HepG2 (cell line): ENCODE measurements at regions not wholly inside any gene's neighbourhood (a gene's known extent, or its start where the extent isn't known, plus 50 kb on each side); places are given as distances from the start of the nearest gene placed in this dataset.

ENCODE experiments used
- ATAC-seq: fragments of 200-7000 bp; cut with Tn5 transposase; 3 replicates; pipeline ENCODE4 v1.9.1; 2020; ENCODE audit warnings: mild to moderate bottlenecking, moderate library complexity
- BruUV-seq: library from RNA; stranded (reverse); fragments of 400-500 nt; replicated peaks from 2 replicates; lab custom pipeline; 2021; lab: Mats Ljungman, UMichigan
- CTCF ChIA-PET: fragments of 300-600 bp; formaldehyde crosslinking; extraction: SDS; loops from one replicate; lab custom pipeline; 2021; ENCODE audit warnings: low total read pairs, inconsistent platforms, low intra/inter-chr PET ratio; lab: Yijun Ruan, JAX
- POLR2A ChIA-PET: fragments of 350-600 bp; sonication (Branson Sonifier 250); formaldehyde crosslinking; loops from one replicate; lab custom pipeline; 2020; ENCODE audit warnings: antibody characterized with exemption, inconsistent platforms; lab: Yijun Ruan, JAX
- DNase-seq: peaks from one replicate; pipeline ENCODE4 v3.0.0-alpha.2; 2015; ENCODE audit warnings: low spot score
- FAIRE-seq: peaks from 3 replicates; lab custom pipeline; 2011; peaks lifted over from hg19 to GRCh38; lab: Jason Lieb, UNC
- H2AFZ ChIP-seq: one replicate; pipeline ENCODE4 v1.6.1; 2011; ENCODE audit warnings: low read length, inconsistent platforms
- H3K27ac ChIP-seq: fragments of 300-600 bp; 3 replicates; pipeline ENCODE4 v1.8.0; 2011; ENCODE audit warnings: mixed run types, mild to moderate bottlenecking, mixed read lengths, low read length, inconsistent platforms; ENCODE audit not compliant: insufficient read depth; ENCODE audit errors: extremely low read length
- H3K27me3 ChIP-seq, 2 experiments: fragments of 200-600 bp in 1 of 2; 2 replicates in 1 of 2; 3 replicates in 1 of 2; pipeline versions ENCODE4 v1.6.0 to v1.8.0; 2011; ENCODE audit warnings: low read length in 2 of 2, mild to moderate bottlenecking in 2 of 2, moderate library complexity in 2 of 2, inconsistent platforms in 1 of 2; ENCODE audit not compliant: insufficient read depth in 2 of 2, control insufficient read depth in 1 of 2
- H3K36me3 ChIP-seq, 2 experiments: fragments of 200-600 bp in 1 of 2; replicated peaks in 1 of 2; 2 replicates in 1 of 2; 3 replicates in 1 of 2; pipeline versions ENCODE4 v1.5.1 to v1.8.0; 2011; ENCODE audit warnings: low read length in 2 of 2, inconsistent platforms in 1 of 2; ENCODE audit not compliant: insufficient read depth in 2 of 2, control insufficient read depth in 1 of 2
- H3K4me1 ChIP-seq: 2 replicates; pipeline ENCODE4 v1.5.1; 2012; ENCODE audit warnings: low read length, inconsistent platforms; ENCODE audit not compliant: insufficient read depth
- H3K4me2 ChIP-seq: 2 replicates; pipeline ENCODE4 v1.6.0; 2011; ENCODE audit warnings: low read depth, low read length, inconsistent platforms
- H3K4me3 ChIP-seq, 3 experiments: fragments of 200-600 bp in 1 of 3; sonication (generic), shearing (Covaris generic) in 1 of 3; replicated peaks in 1 of 3; 2 replicates each; pipeline ENCODE4 v1.5.1; 2011 to 2016; ENCODE audit warnings: low read length in 3 of 3, inconsistent platforms in 2 of 3, low read depth in 2 of 3, mild to moderate bottlenecking in 2 of 3, control low read depth in 1 of 3, mixed read lengths in 1 of 3; ENCODE audit not compliant: insufficient read depth in 1 of 3
- H3K79me2 ChIP-seq: one replicate; pipeline ENCODE4 v1.6.1; 2011; ENCODE audit warnings: low read length, inconsistent platforms; ENCODE audit not compliant: insufficient read depth
- H3K9ac ChIP-seq: 2 replicates; pipeline ENCODE4 v1.6.0; 2011; ENCODE audit warnings: mild to moderate bottlenecking, low read depth, low read length, inconsistent platforms; ENCODE audit not compliant: insufficient read depth
- H3K9me3 ChIP-seq: 2 replicates; pipeline ENCODE4 v1.5.1; 2012; ENCODE audit warnings: mild to moderate bottlenecking, low read length
- H4K20me1 ChIP-seq: 2 replicates; pipeline ENCODE4 v1.6.0; 2011; ENCODE audit warnings: inconsistent platforms, mild to moderate bottlenecking, low read length, moderate library complexity; ENCODE audit not compliant: insufficient read depth
- CREB1 ChIP-seq, 2 experiments: fragments of 450-650 bp in 1 of 2; IDR thresholded peaks; 2 replicates each; pipeline ENCODE4 v1.6.1; 2016 to 2017; ENCODE audit warnings: control low read depth in 1 of 2, mild to moderate bottlenecking in 1 of 2, missing compliant biosample characterization in 1 of 2, missing genetic modification characterization in 1 of 2
- FOXK2 ChIP-seq: fragments of 450-650 bp; IDR thresholded peaks from 2 replicates; pipeline ENCODE4 v1.6.1; 2016
- PHF21A ChIP-seq: sonication (generic); formaldehyde crosslinking; IDR thresholded peaks from 2 replicates; pipeline ENCODE4 v1.5.0; 2020; ENCODE audit warnings: mild to moderate bottlenecking, missing genetic modification reagents
- RARA ChIP-seq: IDR thresholded peaks from 2 replicates; pipeline ENCODE4 v1.6.1; 2016; ENCODE audit warnings: missing genetic modification reagents, missing compliant biosample characterization
- RXRA ChIP-seq: sonication (generic); formaldehyde crosslinking; IDR thresholded peaks from 2 replicates; pipeline ENCODE4 v1.5.1; 2020; ENCODE audit warnings: missing genetic modification reagents
- SP2 ChIP-seq: sonication (generic); formaldehyde crosslinking; IDR thresholded peaks from 2 replicates; pipeline ENCODE4 v1.5.1; 2020; ENCODE audit warnings: mild to moderate bottlenecking, missing genetic modification reagents
- XBP1 ChIP-seq: sonication (generic); formaldehyde crosslinking; IDR thresholded peaks from 2 replicates; pipeline ENCODE4 v1.5.0; 2020; ENCODE audit warnings: missing genetic modification reagents
- ZNF446 ChIP-seq: sonication (generic); formaldehyde crosslinking; IDR thresholded peaks from 2 replicates; pipeline ENCODE4 v1.5.0; 2020; ENCODE audit warnings: mild to moderate bottlenecking, missing genetic modification reagents
- ZNF484 ChIP-seq: sonication (generic); formaldehyde crosslinking; IDR thresholded peaks from 2 replicates; pipeline ENCODE4 v1.5.1; 2020; ENCODE audit warnings: mild to moderate bottlenecking, low read depth, missing genetic modification reagents, borderline replicate concordance
- ZNF562 ChIP-seq: sonication (generic); formaldehyde crosslinking; IDR thresholded peaks from 2 replicates; pipeline ENCODE4 v1.8.0; 2022; ENCODE audit warnings: missing genetic modification reagents, borderline replicate concordance
- ZSCAN29 ChIP-seq: sonication (generic); formaldehyde crosslinking; conservative IDR thresholded peaks from 2 replicates; pipeline ENCODE4 v1.4.0; 2020; ENCODE audit warnings: mild to moderate bottlenecking, missing genetic modification reagents
- WGBS: methylation state at CpG from one replicate; pipeline ENCODE4 v1.1.6; 2017; ENCODE audit warnings: low lambda C conversion rate; 5-methylcytosine and 5-hydroxymethylcytosine counted together
- in situ Hi-C: cut with HindIII; loops from 2 replicates; pipeline ENCODE4 v1.10.0; 2017; ENCODE audit warnings: low pct_unique_long_range_greater_than_20kb; ENCODE audit not compliant: extremely low pct_ligation_motif_present
- intact Hi-C: fragments of 100-400 bp; cut with micrococcal nuclease; formaldehyde crosslinking; loops from one replicate; pipeline ENCODE4 v1.10.0; 2022; ENCODE audit not compliant: unreplicated experiment
- TF ChIP-seq, protein P1 (sequence below): sonication (generic); formaldehyde crosslinking; conservative IDR thresholded peaks from 2 replicates; pipeline ENCODE4 v1.8.0; 2022; ENCODE audit warnings: missing genetic modification reagents
- TF ChIP-seq, protein P2 (sequence below): sonication (generic); formaldehyde crosslinking; IDR thresholded peaks from 2 replicates; pipeline ENCODE4 v1.4.0; 2020; ENCODE audit warnings: missing genetic modification reagents
- TF ChIP-seq, protein P3 (sequence below): sonication (generic); formaldehyde crosslinking; IDR thresholded peaks from 2 replicates; pipeline ENCODE4 v1.4.0; 2020; ENCODE audit warnings: missing genetic modification reagents, borderline replicate concordance
- TF ChIP-seq, protein P4 (sequence below): sonication (generic); formaldehyde crosslinking; IDR thresholded peaks from 2 replicates; pipeline ENCODE4 v1.5.1; 2020; ENCODE audit warnings: mild to moderate bottlenecking, missing genetic modification reagents, borderline replicate concordance

DNA sequence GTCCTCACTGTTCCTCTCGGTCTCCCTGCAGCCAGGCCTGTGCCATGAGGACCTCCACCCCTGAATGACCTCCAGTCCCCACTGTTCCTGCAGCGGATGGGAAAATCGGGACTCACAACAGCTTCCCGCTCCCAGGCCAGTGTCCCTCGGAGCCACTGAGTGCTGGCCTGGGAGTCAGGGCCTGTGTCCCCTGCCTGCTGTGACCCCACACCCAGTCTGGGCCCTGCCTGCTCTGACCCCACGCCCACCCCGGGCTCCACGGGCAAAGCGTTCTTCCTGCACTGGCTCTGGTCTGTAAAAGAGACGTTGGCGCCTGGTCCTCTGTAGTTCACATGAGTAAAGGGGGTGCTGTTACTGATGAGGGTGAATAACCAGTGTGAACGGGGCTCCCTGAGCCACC is 73.0 kb upstream of the SHISAL1 start (continued):
- TF ChIP-seq, protein P1, sequence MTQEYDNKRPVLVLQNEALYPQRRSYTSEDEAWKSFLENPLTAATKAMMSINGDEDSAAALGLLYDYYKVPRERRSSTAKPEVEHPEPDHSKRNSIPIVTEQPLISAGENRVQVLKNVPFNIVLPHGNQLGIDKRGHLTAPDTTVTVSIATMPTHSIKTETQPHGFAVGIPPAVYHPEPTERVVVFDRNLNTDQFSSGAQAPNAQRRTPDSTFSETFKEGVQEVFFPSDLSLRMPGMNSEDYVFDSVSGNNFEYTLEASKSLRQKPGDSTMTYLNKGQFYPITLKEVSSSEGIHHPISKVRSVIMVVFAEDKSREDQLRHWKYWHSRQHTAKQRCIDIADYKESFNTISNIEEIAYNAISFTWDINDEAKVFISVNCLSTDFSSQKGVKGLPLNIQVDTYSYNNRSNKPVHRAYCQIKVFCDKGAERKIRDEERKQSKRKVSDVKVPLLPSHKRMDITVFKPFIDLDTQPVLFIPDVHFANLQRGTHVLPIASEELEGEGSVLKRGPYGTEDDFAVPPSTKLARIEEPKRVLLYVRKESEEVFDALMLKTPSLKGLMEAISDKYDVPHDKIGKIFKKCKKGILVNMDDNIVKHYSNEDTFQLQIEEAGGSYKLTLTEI (CRISPR knock-in tag) = no peak

DNA sequence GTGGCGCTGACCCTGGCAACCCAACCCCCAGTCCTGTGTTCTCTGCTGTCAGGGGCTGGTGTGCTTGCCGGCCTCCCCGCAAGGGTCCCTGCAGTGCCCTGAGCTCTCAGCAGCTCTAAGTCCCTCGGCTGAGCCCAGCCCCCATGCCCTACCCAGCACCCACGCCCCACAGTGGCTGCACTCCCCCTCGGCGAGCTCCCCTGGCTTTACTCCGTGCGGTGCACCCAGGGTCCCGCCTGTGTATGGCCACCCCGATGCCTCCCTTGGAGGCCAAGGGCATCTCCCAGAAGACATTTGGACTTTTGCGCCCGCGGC is 72.5 kb upstream of the SHISAL1 start:
- Histone ChIP-seq H3K9ac (no peak overlapping the region), H3K27ac (no peak overlapping the region), H2AFZ (no peak overlapping the region), H3K4me3 (no peak overlapping the region), H3K4me1 (peaks cover 13% of the 10 kb centered on the region), H3K79me2 (no peaks in the 10 kb centered on the region), H3K27me3 (peaks cover 10 to 67% of the 10 kb centered on the region in 2 experiments), H3K9me3 (no peaks in the 10 kb centered on the region), H3K36me3 (no peaks in the 10 kb centered on the region), H4K20me1 (no peaks in the 10 kb centered on the region), H3K4me2 (no peak overlapping the region)
- intact Hi-C loops = no loop called here
- no peak for DNase-seq
- 60% methylated on average over 5 of the region's 14 CpGs for WGBS
- CTCF ChIA-PET = no interaction called here
- BruUV-seq = no TSS peak
- in situ Hi-C loops = no loop called here
- POLR2A ChIA-PET = no interaction called here
- no peak for FAIRE-seq
- ATAC-seq = no peak
- TF ChIP-seq XBP1 (CRISPR knock-in tag) = no peak
- TF ChIP-seq ZNF562 (CRISPR knock-in tag) = no peak
- no peak for TF ChIP-seq CREB1 (IDR thresholded peaks at IDR 0.05)
- no peak for TF ChIP-seq CREB1 (CRISPR knock-in tag; IDR thresholded peaks at IDR 0.05)
- TF ChIP-seq, protein P2, sequence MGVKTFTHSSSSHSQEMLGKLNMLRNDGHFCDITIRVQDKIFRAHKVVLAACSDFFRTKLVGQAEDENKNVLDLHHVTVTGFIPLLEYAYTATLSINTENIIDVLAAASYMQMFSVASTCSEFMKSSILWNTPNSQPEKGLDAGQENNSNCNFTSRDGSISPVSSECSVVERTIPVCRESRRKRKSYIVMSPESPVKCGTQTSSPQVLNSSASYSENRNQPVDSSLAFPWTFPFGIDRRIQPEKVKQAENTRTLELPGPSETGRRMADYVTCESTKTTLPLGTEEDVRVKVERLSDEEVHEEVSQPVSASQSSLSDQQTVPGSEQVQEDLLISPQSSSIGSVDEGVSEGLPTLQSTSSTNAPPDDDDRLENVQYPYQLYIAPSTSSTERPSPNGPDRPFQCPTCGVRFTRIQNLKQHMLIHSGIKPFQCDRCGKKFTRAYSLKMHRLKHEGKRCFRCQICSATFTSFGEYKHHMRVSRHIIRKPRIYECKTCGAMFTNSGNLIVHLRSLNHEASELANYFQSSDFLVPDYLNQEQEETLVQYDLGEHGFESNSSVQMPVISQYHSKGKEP (CRISPR knock-in tag) = no peak
- TF ChIP-seq RARA = no peak
- no peak for TF ChIP-seq ZNF446 (CRISPR knock-in tag)
- TF ChIP-seq PHF21A = no peak
- no peak for TF ChIP-seq ZNF484
- TF ChIP-seq, protein P3, sequence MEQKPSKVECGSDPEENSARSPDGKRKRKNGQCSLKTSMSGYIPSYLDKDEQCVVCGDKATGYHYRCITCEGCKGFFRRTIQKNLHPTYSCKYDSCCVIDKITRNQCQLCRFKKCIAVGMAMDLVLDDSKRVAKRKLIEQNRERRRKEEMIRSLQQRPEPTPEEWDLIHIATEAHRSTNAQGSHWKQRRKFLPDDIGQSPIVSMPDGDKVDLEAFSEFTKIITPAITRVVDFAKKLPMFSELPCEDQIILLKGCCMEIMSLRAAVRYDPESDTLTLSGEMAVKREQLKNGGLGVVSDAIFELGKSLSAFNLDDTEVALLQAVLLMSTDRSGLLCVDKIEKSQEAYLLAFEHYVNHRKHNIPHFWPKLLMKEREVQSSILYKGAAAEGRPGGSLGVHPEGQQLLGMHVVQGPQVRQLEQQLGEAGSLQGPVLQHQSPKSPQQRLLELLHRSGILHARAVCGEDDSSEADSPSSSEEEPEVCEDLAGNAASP (CRISPR knock-in tag) = no peak
- TF ChIP-seq ZSCAN29 (CRISPR knock-in tag) = no peak
- TF ChIP-seq, protein P4, sequence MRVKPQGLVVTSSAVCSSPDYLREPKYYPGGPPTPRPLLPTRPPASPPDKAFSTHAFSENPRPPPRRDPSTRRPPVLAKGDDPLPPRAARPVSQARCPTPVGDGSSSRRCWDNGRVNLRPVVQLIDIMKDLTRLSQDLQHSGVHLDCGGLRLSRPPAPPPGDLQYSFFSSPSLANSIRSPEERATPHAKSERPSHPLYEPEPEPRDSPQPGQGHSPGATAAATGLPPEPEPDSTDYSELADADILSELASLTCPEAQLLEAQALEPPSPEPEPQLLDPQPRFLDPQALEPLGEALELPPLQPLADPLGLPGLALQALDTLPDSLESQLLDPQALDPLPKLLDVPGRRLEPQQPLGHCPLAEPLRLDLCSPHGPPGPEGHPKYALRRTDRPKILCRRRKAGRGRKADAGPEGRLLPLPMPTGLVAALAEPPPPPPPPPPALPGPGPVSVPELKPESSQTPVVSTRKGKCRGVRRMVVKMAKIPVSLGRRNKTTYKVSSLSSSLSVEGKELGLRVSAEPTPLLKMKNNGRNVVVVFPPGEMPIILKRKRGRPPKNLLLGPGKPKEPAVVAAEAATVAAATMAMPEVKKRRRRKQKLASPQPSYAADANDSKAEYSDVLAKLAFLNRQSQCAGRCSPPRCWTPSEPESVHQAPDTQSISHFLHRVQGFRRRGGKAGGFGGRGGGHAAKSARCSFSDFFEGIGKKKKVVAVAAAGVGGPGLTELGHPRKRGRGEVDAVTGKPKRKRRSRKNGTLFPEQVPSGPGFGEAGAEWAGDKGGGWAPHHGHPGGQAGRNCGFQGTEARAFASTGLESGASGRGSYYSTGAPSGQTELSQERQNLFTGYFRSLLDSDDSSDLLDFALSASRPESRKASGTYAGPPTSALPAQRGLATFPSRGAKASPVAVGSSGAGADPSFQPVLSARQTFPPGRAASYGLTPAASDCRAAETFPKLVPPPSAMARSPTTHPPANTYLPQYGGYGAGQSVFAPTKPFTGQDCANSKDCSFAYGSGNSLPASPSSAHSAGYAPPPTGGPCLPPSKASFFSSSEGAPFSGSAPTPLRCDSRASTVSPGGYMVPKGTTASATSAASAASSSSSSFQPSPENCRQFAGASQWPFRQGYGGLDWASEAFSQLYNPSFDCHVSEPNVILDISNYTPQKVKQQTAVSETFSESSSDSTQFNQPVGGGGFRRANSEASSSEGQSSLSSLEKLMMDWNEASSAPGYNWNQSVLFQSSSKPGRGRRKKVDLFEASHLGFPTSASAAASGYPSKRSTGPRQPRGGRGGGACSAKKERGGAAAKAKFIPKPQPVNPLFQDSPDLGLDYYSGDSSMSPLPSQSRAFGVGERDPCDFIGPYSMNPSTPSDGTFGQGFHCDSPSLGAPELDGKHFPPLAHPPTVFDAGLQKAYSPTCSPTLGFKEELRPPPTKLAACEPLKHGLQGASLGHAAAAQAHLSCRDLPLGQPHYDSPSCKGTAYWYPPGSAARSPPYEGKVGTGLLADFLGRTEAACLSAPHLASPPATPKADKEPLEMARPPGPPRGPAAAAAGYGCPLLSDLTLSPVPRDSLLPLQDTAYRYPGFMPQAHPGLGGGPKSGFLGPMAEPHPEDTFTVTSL (CRISPR knock-in tag) = no peak
- no peak for TF ChIP-seq RXRA (CRISPR knock-in tag)
- TF ChIP-seq SP2 (CRISPR knock-in tag) = no peak
- TF ChIP-seq FOXK2 = no peak
